GM23338 (cell line): ENCODE measurements at regions not wholly inside any gene's neighbourhood (a gene's known extent, or its start where the extent isn't known, plus 50 kb on each side); places are given as distances from the start of the nearest gene placed in this dataset.

Experiments
- ATAC-seq: fragments of 200-7000 bp; cut with Tn5 transposase; 3 replicates; pipeline ENCODE4 v1.9.1; 2020
- DNase-seq: peaks from one replicate; pipeline ENCODE4 v3.0.0-alpha.2; 2015; ENCODE audit warnings: low spot score
- H2AFZ ChIP-seq: fragments of 200-600 bp; sonication (generic); 2 replicates; pipeline ENCODE4 v1.8.0; 2016; ENCODE audit warnings: antibody characterized with exemption, mild to moderate bottlenecking, moderate library complexity
- H3F3A ChIP-seq: fragments of 200-600 bp; sonication (generic); replicated peaks from 2 replicates; pipeline ENCODE4 v1.8.0; 2017; ENCODE audit warnings: antibody characterized with exemption, mixed run types, low read depth
- H3K27ac ChIP-seq: fragments of 200-600 bp; sonication (generic); 2 replicates; pipeline ENCODE4 v1.6.1; 2016; ENCODE audit warnings: low read depth
- H3K27me3 ChIP-seq: fragments of 200-600 bp; sonication (generic); 2 replicates; pipeline ENCODE4 v1.8.0; 2016; ENCODE audit warnings: mild to moderate bottlenecking, mixed run types, moderate library complexity; ENCODE audit not compliant: insufficient read depth
- H3K36me3 ChIP-seq: fragments of 200-600 bp; sonication (generic); 2 replicates; pipeline ENCODE4 v1.8.0; 2016; ENCODE audit warnings: mild to moderate bottlenecking; ENCODE audit not compliant: insufficient read depth
- H3K4me1 ChIP-seq: fragments of 200-600 bp; sonication (generic); 2 replicates; pipeline ENCODE4 v1.8.0; 2016; ENCODE audit warnings: mild to moderate bottlenecking, moderate library complexity; ENCODE audit not compliant: insufficient read depth
- H3K4me2 ChIP-seq: fragments of 200-600 bp; sonication (generic); 2 replicates; pipeline ENCODE4 v1.7.1; 2017; ENCODE audit warnings: mixed run types
- H3K4me3 ChIP-seq: fragments of 200-600 bp; sonication (generic); 2 replicates; pipeline ENCODE4 v1.6.1; 2016; ENCODE audit warnings: mixed run types
- H3K79me2 ChIP-seq: fragments of 200-600 bp; sonication (generic); replicated peaks from 2 replicates; pipeline ENCODE4 v1.8.0; 2017; ENCODE audit warnings: mild to moderate bottlenecking; ENCODE audit not compliant: insufficient read depth
- H3K9me2 ChIP-seq: fragments of 200-600 bp; sonication (generic); 2 replicates; pipeline ENCODE4 v1.8.0; 2017; ENCODE audit not compliant: insufficient read depth
- H4K20me1 ChIP-seq: fragments of 200-600 bp; sonication (generic); replicated peaks from 2 replicates; pipeline ENCODE4 v1.8.0; 2017; ENCODE audit warnings: mild to moderate bottlenecking; ENCODE audit not compliant: insufficient read depth
- H3K27ac Mint-ChIP-seq: 2 replicates; pipeline ENCODE4 v1.8.0; 2020; ENCODE audit warnings: inconsistent platforms, mild to moderate bottlenecking, moderate library complexity, mixed read lengths
- H3K27me3 Mint-ChIP-seq: 3 replicates; pipeline ENCODE4 v1.8.0; 2022; ENCODE audit warnings: low read depth, mild to moderate bottlenecking, moderate library complexity, mixed read lengths, inconsistent platforms; ENCODE audit not compliant: insufficient read depth, poor library complexity
- H3K36me3 Mint-ChIP-seq: 3 replicates; pipeline ENCODE4 v1.8.0; 2021; ENCODE audit warnings: low read depth, mild to moderate bottlenecking, inconsistent platforms, moderate library complexity, mixed read lengths
- H3K4me1 Mint-ChIP-seq: 3 replicates; pipeline ENCODE4 v1.8.0; 2020; ENCODE audit warnings: mild to moderate bottlenecking, inconsistent platforms, mixed read lengths
- H3K4me3 Mint-ChIP-seq: 3 replicates; pipeline ENCODE4 v1.8.0; 2021; ENCODE audit warnings: moderate library complexity, mild to moderate bottlenecking, inconsistent platforms, mixed read lengths
- H3K9me3 Mint-ChIP-seq: 3 replicates; pipeline ENCODE4 v1.8.0; 2020; ENCODE audit warnings: moderate library complexity, mild to moderate bottlenecking, inconsistent platforms, mixed read lengths
- CREB1 ChIP-seq: fragments of 250-450 bp; sonication (Bioruptor Pico); IDR thresholded peaks from 2 replicates; pipeline ENCODE4 v1.5.0; 2020; ENCODE audit warnings: low read depth, mild to moderate bottlenecking, moderate library complexity
- EZH2 ChIP-seq: fragments of 200-600 bp; sonication (generic); IDR thresholded peaks from one replicate; pipeline ENCODE4 v1.8.0; 2017; ENCODE audit warnings: antibody characterized with exemption, mild to moderate bottlenecking, low read depth; ENCODE audit not compliant: unreplicated experiment
- EZH2phosphoT487 ChIP-seq: fragments of 200-600 bp; sonication (generic); IDR thresholded peaks from one replicate; pipeline ENCODE4 v1.8.1; 2018; ENCODE audit warnings: antibody characterized with exemption; ENCODE audit not compliant: unreplicated experiment
- JUNB ChIP-seq: IDR thresholded peaks from one replicate; pipeline ENCODE4 v1.6.1; 2016; ENCODE audit warnings: antibody characterized with exemption; ENCODE audit not compliant: unreplicated experiment
- NANOG ChIP-seq: IDR thresholded peaks from 2 replicates; pipeline ENCODE4 v1.6.1; 2016; ENCODE audit warnings: antibody characterized with exemption, borderline replicate concordance
- POLR2AphosphoS5 ChIP-seq: IDR thresholded peaks from 2 replicates; pipeline ENCODE4 v1.6.1; 2016; ENCODE audit warnings: antibody characterized with exemption, low read depth
- STAT1 ChIP-seq: IDR thresholded peaks from one replicate; pipeline ENCODE4 v1.6.1; 2016; ENCODE audit warnings: antibody characterized with exemption; ENCODE audit not compliant: unreplicated experiment
- ZNF114 ChIP-seq: fragments of 250-450 bp; sonication (Bioruptor Pico); IDR thresholded peaks from 2 replicates; pipeline ENCODE4 v1.5.0; 2020; ENCODE audit warnings: mild to moderate bottlenecking, moderate library complexity
- ZNF331 ChIP-seq: fragments of 250-450 bp; sonication (Bioruptor Pico); IDR thresholded peaks from 2 replicates; pipeline ENCODE4 v1.5.0; 2020; ENCODE audit warnings: low read depth, mild to moderate bottlenecking, moderate library complexity
- ZNF462 ChIP-seq: fragments of 250-450 bp; sonication (Bioruptor Pico); IDR thresholded peaks from 2 replicates; pipeline ENCODE4 v1.5.0; 2020; ENCODE audit warnings: mild to moderate bottlenecking, moderate library complexity
- TF ChIP-seq, protein P1 (sequence below), 2 experiments: fragments of 200-600 bp in 1 of 2; sonication (generic) in 1 of 2; conservative IDR thresholded peaks; 2 replicates each; pipeline versions ENCODE4 v1.5.1 to v1.6.1; 2016 to 2017; ENCODE audit warnings: antibody characterized with exemption in 2 of 2, low read depth in 2 of 2, mild to moderate bottlenecking in 2 of 2, moderate library complexity in 1 of 2
- TF ChIP-seq, protein P2 (sequence below): IDR thresholded peaks from 2 replicates; pipeline ENCODE4 v1.6.1; 2016; ENCODE audit warnings: antibody characterized with exemption
- TF ChIP-seq, protein P3 (sequence below): IDR thresholded peaks from one replicate; pipeline ENCODE4 v1.6.1; 2018; ENCODE audit warnings: antibody characterized with exemption; ENCODE audit not compliant: unreplicated experiment

DNA sequence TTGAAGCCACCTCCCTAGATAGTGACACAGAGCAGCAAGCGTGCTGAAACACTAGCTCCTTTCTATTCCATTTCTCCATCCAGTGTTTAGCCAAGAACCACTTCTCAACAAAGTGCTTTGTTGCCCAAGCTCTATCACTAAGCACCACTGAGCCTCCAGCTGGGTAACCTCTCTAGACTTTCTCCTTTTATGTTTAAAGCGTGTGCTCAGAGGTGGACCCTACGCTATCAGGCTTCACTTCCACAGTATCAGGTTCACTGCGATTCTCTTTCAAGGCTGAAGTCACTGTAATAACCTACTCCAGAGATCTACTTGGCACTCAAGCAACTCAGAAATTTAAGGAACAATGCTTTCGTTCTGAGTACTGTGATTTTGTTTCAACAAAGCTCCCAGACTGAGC lies 197.9 kb downstream of the LNPK start:
- Histone ChIP-seq H3K27me3 (no peaks in the 10 kb centered on the region), H3K4me1 (no peaks in the 10 kb centered on the region), H3K4me3 (no peak overlapping the region), H2AFZ (0 out of 2 replicates have a peak overlapping the region, but pooled peaks have one; percentile 34), H3K79me2 (no peaks in the 10 kb centered on the region), H3K9me2 (no peaks in the 10 kb centered on the region), H4K20me1 (no peaks in the 10 kb centered on the region), H3K4me2 (no peak overlapping the region), H3F3A (no peaks in the 10 kb centered on the region), H3K36me3 (no peaks in the 10 kb centered on the region), H3K27ac (no peak overlapping the region)
- no peaks in the 10 kb centered on the region for H3K27me3 Mint-ChIP-seq
- DNase-seq (no peak), ATAC-seq (no peak)
- no peak overlapping the region for H3K4me3 Mint-ChIP-seq
- H3K4me1 Mint-ChIP-seq: peaks cover 4% of the 10 kb centered on the region; the same call in 2 of the 3 replicates
- no peaks in the 10 kb centered on the region for H3K9me3 Mint-ChIP-seq
- H3K27ac Mint-ChIP-seq: no peak overlapping the region
- TF ChIP-seq POLR2AphosphoS5 (no peak), ZNF331 (CRISPR knock-in tag) (no peak), EZH2 (no peak), NANOG (no peak), STAT1 (no peak), EZH2phosphoT487 (no peak), ZNF462 (CRISPR knock-in tag) (no peak), CREB1 (no peak), JUNB (no peak), ZNF114 (CRISPR knock-in tag) (no peak)
- TF ChIP-seq, protein P1, sequence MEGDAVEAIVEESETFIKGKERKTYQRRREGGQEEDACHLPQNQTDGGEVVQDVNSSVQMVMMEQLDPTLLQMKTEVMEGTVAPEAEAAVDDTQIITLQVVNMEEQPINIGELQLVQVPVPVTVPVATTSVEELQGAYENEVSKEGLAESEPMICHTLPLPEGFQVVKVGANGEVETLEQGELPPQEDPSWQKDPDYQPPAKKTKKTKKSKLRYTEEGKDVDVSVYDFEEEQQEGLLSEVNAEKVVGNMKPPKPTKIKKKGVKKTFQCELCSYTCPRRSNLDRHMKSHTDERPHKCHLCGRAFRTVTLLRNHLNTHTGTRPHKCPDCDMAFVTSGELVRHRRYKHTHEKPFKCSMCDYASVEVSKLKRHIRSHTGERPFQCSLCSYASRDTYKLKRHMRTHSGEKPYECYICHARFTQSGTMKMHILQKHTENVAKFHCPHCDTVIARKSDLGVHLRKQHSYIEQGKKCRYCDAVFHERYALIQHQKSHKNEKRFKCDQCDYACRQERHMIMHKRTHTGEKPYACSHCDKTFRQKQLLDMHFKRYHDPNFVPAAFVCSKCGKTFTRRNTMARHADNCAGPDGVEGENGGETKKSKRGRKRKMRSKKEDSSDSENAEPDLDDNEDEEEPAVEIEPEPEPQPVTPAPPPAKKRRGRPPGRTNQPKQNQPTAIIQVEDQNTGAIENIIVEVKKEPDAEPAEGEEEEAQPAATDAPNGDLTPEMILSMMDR (conservative IDR thresholded peaks at IDR 0.05; ENCODE audit: low read depth in 2 of 2): no peak
- TF ChIP-seq, protein P2, sequence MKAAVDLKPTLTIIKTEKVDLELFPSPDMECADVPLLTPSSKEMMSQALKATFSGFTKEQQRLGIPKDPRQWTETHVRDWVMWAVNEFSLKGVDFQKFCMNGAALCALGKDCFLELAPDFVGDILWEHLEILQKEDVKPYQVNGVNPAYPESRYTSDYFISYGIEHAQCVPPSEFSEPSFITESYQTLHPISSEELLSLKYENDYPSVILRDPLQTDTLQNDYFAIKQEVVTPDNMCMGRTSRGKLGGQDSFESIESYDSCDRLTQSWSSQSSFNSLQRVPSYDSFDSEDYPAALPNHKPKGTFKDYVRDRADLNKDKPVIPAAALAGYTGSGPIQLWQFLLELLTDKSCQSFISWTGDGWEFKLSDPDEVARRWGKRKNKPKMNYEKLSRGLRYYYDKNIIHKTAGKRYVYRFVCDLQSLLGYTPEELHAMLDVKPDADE: no peak
- TF ChIP-seq, protein P3, sequence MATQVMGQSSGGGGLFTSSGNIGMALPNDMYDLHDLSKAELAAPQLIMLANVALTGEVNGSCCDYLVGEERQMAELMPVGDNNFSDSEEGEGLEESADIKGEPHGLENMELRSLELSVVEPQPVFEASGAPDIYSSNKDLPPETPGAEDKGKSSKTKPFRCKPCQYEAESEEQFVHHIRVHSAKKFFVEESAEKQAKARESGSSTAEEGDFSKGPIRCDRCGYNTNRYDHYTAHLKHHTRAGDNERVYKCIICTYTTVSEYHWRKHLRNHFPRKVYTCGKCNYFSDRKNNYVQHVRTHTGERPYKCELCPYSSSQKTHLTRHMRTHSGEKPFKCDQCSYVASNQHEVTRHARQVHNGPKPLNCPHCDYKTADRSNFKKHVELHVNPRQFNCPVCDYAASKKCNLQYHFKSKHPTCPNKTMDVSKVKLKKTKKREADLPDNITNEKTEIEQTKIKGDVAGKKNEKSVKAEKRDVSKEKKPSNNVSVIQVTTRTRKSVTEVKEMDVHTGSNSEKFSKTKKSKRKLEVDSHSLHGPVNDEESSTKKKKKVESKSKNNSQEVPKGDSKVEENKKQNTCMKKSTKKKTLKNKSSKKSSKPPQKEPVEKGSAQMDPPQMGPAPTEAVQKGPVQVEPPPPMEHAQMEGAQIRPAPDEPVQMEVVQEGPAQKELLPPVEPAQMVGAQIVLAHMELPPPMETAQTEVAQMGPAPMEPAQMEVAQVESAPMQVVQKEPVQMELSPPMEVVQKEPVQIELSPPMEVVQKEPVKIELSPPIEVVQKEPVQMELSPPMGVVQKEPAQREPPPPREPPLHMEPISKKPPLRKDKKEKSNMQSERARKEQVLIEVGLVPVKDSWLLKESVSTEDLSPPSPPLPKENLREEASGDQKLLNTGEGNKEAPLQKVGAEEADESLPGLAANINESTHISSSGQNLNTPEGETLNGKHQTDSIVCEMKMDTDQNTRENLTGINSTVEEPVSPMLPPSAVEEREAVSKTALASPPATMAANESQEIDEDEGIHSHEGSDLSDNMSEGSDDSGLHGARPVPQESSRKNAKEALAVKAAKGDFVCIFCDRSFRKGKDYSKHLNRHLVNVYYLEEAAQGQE: no peak
- no peaks in the 10 kb centered on the region for H3K36me3 Mint-ChIP-seq
